Fibroblast of upper back skin (primary cell): ENCODE measurements at regions not wholly inside any gene's neighbourhood (a gene's known extent, or its start where the extent isn't known, plus 50 kb on each side); places are given as distances from the start of the nearest gene placed in this dataset.

Source experiments
- DNase-seq: peaks from one replicate; pipeline ENCODE4 v3.0.0-alpha.2; 2013

DNA sequence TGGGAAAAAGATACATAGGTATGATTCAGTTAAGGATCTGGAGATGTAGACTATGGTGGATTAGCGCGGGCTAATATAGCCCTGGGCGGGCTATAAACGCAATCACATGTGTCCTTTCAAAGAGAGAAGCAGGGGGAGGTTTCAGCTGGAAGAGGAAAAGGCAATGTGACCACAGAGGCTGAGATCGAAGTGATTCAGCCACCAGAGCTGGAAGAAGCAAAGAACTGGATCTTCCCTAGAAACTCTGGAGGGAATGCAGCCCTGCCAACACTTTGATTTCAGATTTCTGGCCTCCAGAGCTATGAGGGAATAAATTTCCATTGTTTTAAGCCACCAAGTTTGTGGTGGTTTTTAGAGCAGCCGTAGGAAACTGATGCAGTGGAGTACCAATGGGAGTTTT, 81.5 kb upstream of the NHSL1 start:
- peak; percentile 30 for DNase-seq

DNA sequence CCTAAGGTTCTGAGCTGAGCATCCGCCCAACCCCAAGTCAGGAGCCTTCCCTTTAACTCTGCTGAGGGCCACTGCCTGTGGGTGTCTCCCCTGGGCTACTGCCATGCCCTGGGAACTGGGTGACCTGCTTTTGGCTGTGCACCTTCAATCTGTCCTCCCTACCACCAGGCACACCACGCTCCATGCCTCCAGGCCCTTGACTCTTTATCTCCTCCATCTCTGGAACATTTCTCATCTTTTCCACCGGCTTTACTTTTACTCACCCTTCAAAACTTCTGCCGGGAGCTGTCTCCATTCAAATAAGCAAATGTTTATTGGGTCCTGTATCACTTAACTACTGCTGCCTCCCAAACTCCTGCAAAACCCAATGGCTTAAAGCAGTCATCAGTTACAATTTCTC, 83.3 kb upstream of the NHSL1 start:
- no peak for DNase-seq

- DNase-seq = no peak
These were observed 87.3 kb upstream of the NHSL1 start for GRCh38 chr6:138586638-138587037.

DNA sequence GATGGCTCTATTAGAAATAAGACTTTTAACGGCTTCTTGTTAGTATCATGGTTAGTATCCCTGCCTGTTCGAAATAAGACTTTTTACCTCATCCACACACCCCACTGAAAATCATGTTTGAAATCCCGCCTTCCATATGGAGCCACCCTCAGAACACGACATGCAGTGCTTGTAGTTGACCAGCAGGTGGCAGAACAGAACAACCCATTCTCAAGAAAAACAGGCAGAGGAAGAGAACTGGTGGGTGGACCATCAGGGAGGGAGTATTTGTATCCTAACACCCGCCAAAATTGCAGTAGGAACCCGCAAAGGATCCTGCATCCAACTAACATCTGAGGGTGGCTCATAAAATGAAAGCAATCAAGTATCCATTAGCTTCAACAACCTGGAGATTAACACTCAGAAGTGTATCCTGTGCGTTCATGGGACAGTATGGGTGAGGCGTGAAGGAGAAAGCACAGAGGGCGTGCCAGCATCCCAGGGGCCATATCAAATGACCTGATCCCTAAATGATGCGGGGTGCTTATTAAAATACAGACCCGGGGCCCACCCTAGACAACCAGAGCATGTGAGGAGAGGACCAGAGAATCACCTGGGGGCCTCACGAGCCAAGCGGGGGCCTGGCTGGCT, 89.6 kb upstream of the NHSL1 start:
- peak; percentile 74 for DNase-seq

- DNase-seq = peak; percentile 80
These were observed 91.8 kb upstream of the NHSL1 start for GRCh38 chr6:138590796-138591709.

DNA sequence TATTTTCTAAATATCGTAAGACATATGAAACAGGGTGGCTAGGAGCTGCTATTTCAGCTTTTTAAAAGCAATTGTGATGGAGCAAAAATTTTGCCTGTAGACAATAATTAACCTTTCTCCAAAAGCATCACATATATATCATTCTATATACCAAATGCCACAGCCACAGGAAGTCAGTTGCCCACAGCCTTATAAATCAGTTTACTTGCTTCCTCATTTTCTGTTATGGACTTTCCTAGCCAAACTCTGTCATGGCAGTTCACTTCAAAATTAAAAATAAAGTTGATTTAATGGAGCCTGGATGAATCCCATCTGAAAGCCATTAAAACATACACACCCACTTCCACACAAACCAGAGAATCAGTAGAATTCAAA, 93.4 kb upstream of the NHSL1 start:
- DNase-seq = no peak

- DNase-seq = peak; percentile 95
These were observed 94.0 kb upstream of the NHSL1 start for GRCh38 chr6:138593124-138593877.

DNA sequence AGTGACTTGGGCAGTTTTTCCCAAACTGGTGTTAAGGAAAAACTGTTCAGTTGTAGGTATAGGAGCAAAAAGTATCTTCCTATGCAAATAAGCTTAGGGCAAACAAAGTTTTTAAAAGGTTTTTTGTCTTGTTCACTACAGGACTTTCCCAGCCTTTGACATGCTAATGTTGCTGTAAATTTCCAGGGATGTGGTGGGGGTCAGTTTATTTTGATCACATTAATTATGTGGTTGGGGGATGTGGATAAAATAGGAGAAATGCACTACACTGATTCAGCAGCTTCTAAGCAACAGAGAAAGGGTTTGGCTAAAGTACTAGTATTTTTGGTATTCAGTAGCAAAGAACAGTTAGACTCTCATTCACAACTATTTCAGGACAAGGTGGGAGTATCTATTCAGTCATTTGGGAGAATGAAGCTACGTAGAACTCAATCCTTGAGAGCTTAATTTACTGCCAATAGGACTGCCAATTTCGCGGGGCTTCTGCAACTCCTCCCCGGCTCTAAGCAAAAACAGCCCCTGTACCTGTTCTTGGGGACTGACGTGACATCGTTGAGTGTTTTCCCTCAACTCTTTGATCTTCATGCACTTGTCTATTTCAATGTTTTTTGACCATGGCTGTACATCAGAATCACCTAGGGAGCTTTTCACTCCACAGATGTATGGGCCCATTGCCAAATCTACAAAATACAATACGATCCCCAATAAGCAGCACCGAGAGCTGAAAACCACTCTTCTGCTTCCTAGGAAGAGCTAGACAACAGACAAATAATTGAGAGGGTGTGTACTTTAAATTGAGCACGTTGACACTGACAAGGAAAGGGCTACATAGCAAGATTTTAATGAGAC, 94.8 kb upstream of the NHSL1 start:
- no peak for DNase-seq

GRCh38 chr6:138594758-138595140, 95.5 kb upstream of the NHSL1 start:
- no peak for DNase-seq

- DNase-seq = no peak
These were observed 96.8 kb upstream of the NHSL1 start for GRCh38 chr6:138596126-138596525.

DNA sequence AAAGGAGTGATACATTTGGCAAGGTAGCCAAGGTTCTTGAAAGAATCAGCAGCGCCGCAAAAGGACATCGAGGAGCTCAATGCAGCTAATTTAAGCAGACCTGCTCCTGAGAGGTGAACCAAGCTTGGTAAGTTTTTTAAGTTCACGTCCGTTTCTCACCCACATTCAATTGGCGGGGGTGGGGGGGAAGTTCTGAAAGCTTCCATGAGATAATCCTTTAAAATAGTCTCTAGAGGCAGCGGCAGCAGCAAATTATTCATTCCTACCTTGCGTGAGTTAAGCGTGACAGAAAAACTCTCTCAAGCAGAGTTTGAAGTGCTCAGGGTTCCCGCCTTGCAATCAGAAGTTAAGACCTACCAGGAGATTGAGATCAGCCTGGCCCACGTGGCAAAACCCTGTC, 97.3 kb upstream of the NHSL1 start:
- DNase-seq = no peak

GRCh38 chr6:138597336-138597735, 98.0 kb upstream of the NHSL1 start:
- peak; percentile 70 for DNase-seq

DNA sequence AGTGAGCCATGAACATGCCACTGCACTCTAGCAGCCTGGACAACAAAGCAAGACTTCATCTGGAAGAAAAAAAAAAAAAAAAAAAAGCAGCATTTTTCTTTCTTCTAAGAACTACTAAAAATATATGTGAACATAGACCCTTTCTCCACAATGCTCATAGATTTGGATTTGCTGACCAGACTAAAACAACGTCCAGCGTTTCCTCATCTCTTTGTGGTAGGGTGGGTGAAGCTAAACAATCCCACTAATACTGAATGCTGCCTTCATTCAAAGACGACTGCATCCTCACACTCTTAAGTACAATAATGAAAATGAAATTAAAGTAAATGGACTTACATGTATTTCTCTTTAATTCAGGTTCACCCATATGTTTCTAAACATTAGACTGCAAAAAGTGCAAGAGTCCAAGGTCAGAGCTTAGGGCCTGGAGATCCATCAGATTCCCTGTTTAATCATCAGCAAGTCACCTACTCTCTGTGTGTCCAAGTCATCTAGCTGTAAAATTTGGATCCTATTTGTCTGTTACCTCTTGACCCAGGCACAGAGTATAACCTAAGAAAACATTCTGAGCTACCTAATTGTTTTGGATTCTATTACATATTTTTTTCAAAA, 99.4 kb upstream of the NHSL1 start:
- DNase-seq = no peak

- no peak for DNase-seq
These were observed 101.0 kb upstream of the NHSL1 start for GRCh38 chr6:138600261-138600660.

DNA sequence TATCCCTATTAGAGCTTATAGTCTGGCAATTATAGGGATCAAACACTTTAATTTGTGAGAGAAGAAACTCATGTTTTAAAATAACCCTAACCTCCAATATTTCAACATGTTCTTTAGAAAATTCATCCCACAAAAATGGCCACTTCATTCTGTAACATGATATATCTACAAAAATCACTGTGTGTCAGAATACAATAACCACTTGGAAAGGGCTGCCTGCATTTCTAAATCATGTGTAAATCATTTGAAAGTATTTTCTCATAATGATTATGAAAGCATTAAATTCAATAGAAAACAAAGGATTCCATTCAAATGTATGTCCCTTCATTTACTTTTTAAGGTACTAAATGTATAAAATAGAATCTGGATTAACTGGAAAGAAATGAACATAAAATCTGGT, 101.4 kb upstream of the NHSL1 start:
- DNase-seq = peak; percentile 72

- DNase-seq = no peak
These were observed 101.8 kb upstream of the NHSL1 start for GRCh38 chr6:138601128-138601527.

DNA sequence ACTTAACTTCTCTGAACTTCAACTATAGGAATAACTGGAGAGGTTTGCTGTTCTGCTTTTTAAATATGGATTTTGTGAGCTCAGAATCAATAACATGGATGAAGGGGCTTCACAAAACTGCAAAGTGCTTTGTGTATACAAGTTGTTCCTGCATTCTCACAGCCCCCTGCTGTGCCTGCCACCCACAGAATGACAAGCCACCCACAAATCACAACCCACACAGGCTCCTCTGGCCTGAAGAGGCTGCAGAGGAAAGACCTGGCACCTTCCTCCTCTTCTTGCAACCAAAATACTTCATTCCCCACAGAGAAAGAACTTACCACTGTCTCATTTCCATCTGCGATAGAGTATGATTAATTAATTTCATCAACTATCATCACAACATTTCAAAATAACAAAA, 106.7 kb upstream of the NHSL1 start:
- no peak for DNase-seq

DNA sequence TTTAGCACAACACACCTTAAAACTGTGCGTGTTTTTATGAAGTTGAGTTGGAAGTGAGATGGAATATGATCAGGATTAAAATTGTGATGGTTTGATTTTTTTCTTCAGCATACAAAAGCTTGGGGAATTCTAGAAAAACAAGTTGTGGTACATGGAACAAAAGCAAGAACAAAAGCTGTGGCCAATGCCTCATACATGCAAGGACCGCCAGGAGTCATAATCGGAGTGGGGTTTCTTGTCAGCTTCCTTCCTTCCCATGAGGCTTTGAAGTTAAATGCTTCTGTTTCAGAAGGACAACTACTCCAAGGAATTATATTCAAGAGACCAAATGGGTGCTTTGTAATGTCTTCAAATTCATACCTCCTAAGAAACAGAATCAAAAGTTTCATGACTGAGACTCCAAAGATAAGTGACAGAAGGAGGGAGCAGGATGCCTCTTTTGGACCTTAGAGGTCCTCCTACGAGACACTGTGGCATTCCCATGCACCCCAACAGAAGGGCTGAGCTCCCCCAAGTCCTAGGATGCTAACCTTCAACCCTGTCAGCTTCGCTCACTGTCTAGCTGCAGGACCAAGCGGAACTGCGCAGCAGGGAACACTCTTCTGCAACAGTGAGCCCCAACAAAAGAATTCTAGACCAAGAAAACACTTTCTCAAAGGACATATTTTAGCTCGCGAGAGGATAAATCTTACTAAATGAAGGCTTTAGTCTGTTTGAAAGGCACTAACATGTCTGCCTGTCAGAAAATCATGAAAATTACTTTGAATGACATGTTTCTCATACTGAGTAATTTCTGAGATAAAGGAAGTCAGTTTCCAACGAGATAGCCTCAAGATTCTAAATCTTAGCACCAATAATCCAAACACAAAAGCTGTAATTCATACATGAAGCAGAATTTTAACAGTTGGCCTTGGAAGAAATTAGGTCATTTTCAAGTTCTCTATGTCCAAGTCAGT, 108.5 kb upstream of the NHSL1 start:
- no peak for DNase-seq

GRCh38 chr6:138608896-138609295, 109.6 kb upstream of the NHSL1 start:
- DNase-seq = no peak

- no peak for DNase-seq
These were observed 110.6 kb upstream of the NHSL1 start for GRCh38 chr6:138609801-138610430.

GRCh38 chr6:138610816-138611215, 111.5 kb upstream of the NHSL1 start:
- DNase-seq = no peak
